Neural progenitor cell (in vitro differentiated cells): ENCODE measurements at regions not wholly inside any gene's neighbourhood (a gene's known extent, or its start where the extent isn't known, plus 50 kb on each side); places are given as distances from the start of the nearest gene placed in this dataset.

Experiments used
- DNase-seq: peaks from one replicate; pipeline ENCODE4 v3.0.0-alpha.2; 2016; ENCODE audit warnings: low spot score
- H2AFZ ChIP-seq: fragments of 200-600 bp; sonication (generic); replicated peaks from 2 replicates; pipeline ENCODE4 v1.6.1; 2016; ENCODE audit warnings: antibody characterized with exemption
- H3F3A ChIP-seq: fragments of 200-600 bp; sonication (generic); 2 replicates; pipeline ENCODE4 v1.6.1; 2016; ENCODE audit warnings: antibody characterized with exemption, low read depth
- H3K27ac ChIP-seq: fragments of 200-600 bp; sonication (generic); 2 replicates; pipeline ENCODE4 v1.5.1; 2016; ENCODE audit warnings: mild to moderate bottlenecking
- H3K27me3 ChIP-seq: fragments of 200-600 bp; sonication (generic); 2 replicates; pipeline ENCODE4 v1.6.1; 2016; ENCODE audit warnings: mild to moderate bottlenecking, moderate library complexity
- H3K36me3 ChIP-seq: fragments of 200-600 bp; sonication (generic); 2 replicates; pipeline ENCODE4 v1.5.1; 2016
- H3K4me1 ChIP-seq: fragments of 200-600 bp; sonication (generic); 2 replicates; pipeline ENCODE4 v1.6.1; 2016; ENCODE audit warnings: mixed run types
- H3K4me2 ChIP-seq: fragments of 200-600 bp; sonication (generic); 2 replicates; pipeline ENCODE4 v1.6.1; 2016
- H3K4me3 ChIP-seq: fragments of 200-600 bp; sonication (generic); 2 replicates; pipeline ENCODE4 v1.5.1; 2016
- H3K79me2 ChIP-seq: fragments of 200-600 bp; sonication (generic); 2 replicates; pipeline ENCODE4 v1.6.1; 2016; ENCODE audit warnings: low read depth
- H3K9ac ChIP-seq: fragments of 200-600 bp; sonication (generic); 2 replicates; pipeline ENCODE4 v1.6.1; 2016
- H3K9me3 ChIP-seq: fragments of 200-600 bp; sonication (generic); 2 replicates; pipeline ENCODE4 v1.5.1; 2016; ENCODE audit warnings: low read depth
- H4K20me1 ChIP-seq: fragments of 200-600 bp; sonication (generic); 2 replicates; pipeline ENCODE4 v1.6.1; 2016; ENCODE audit warnings: low read depth
- H3K27ac Mint-ChIP-seq: 3 replicates; pipeline ENCODE4 v1.8.0; 2021; ENCODE audit warnings: mixed read lengths
- H3K27me3 Mint-ChIP-seq: 2 replicates; pipeline ENCODE4 v1.8.0; 2022; ENCODE audit warnings: low read depth, mild to moderate bottlenecking, inconsistent platforms, moderate library complexity, mixed read lengths; ENCODE audit not compliant: insufficient read depth
- H3K36me3 Mint-ChIP-seq: 3 replicates; pipeline ENCODE4 v1.8.0; 2021; ENCODE audit warnings: mixed read lengths
- H3K4me1 Mint-ChIP-seq: 3 replicates; pipeline ENCODE4 v1.8.0; 2021; ENCODE audit warnings: mixed read lengths
- H3K4me3 Mint-ChIP-seq: 3 replicates; pipeline ENCODE4 v1.8.0; 2021; ENCODE audit warnings: mild to moderate bottlenecking, moderate library complexity, mixed read lengths
- H3K9me3 Mint-ChIP-seq: 3 replicates; pipeline ENCODE4 v1.8.0; 2020; ENCODE audit warnings: mixed read lengths
- EZH2 ChIP-seq: fragments of 200-600 bp; sonication (generic); IDR thresholded peaks from 2 replicates; pipeline ENCODE4 v1.6.1; 2017; ENCODE audit warnings: antibody characterized with exemption, mild to moderate bottlenecking, moderate library complexity
- EZH2phosphoT487 ChIP-seq: fragments of 200-600 bp; sonication (generic); IDR thresholded peaks from 2 replicates; pipeline ENCODE4 v1.6.1; 2017; ENCODE audit warnings: antibody characterized with exemption
- TF ChIP-seq, protein P1 (sequence below): fragments of 200-600 bp; sonication (generic); IDR thresholded peaks from 2 replicates; pipeline ENCODE4 v1.5.1; 2017; ENCODE audit warnings: antibody characterized with exemption, mild to moderate bottlenecking

DNA sequence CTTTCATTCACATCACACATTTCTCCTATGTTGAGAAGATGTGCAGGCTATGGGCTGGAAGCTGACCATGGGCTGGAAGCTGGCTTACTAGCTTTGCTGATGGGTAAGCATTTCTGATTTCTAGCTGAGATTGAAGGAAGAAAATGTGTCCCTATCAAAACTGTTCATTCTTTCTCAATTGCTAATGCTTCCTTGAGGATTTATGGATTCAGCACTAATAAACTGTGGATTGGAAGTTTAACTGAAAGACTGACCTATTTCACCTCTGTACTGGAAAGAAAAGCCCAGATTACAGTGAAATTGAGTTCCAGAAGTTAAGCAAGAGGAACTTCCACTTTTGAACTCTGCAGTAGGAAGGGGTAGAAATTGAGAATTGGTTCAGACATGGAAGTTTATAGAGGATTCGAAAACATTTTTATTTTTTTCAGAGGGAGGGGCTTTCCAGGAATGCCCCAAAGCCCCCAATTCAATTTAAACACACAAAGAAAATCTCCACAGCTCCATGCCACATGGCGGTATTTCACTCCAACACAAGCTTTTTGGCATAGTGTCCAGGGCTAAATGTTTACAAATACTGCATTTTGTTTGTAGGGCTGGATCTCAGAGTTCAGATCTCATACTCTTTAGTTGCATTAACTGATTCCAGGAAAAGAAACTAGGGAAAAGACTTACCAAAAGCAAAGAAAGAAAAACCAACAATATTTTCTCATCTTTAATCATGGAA, 61.2 kb upstream of the ARGLU1 start:
- H3K4me3 Mint-ChIP-seq: no peak overlapping the region
- peaks cover 37% of the 10 kb centered on the region for H3K4me1 Mint-ChIP-seq
- H3K36me3 Mint-ChIP-seq: peaks cover 2% of the 10 kb centered on the region
- H3K9me3 Mint-ChIP-seq: peaks cover 11% of the 10 kb centered on the region
- Histone ChIP-seq H3K9me3 (no peaks in the 10 kb centered on the region), H3K9ac (no peak overlapping the region), H2AFZ (no peak overlapping the region), H3K27me3 (no peaks in the 10 kb centered on the region), H4K20me1 (no peaks in the 10 kb centered on the region), H3F3A (no peaks in the 10 kb centered on the region), H3K4me1 (peaks cover 9% of the 10 kb centered on the region), H3K36me3 (no peaks in the 10 kb centered on the region), H3K4me3 (no peak overlapping the region), H3K79me2 (no peaks in the 10 kb centered on the region), H3K4me2 (no peak overlapping the region), H3K27ac (no peak overlapping the region)
- DNase-seq: no peak
- TF ChIP-seq, protein P1, sequence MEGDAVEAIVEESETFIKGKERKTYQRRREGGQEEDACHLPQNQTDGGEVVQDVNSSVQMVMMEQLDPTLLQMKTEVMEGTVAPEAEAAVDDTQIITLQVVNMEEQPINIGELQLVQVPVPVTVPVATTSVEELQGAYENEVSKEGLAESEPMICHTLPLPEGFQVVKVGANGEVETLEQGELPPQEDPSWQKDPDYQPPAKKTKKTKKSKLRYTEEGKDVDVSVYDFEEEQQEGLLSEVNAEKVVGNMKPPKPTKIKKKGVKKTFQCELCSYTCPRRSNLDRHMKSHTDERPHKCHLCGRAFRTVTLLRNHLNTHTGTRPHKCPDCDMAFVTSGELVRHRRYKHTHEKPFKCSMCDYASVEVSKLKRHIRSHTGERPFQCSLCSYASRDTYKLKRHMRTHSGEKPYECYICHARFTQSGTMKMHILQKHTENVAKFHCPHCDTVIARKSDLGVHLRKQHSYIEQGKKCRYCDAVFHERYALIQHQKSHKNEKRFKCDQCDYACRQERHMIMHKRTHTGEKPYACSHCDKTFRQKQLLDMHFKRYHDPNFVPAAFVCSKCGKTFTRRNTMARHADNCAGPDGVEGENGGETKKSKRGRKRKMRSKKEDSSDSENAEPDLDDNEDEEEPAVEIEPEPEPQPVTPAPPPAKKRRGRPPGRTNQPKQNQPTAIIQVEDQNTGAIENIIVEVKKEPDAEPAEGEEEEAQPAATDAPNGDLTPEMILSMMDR: no peak
- TF ChIP-seq EZH2phosphoT487 (no peak), EZH2 (no peak)
- H3K27me3 Mint-ChIP-seq: peaks cover 12% of the 10 kb centered on the region
- no peak overlapping the region for H3K27ac Mint-ChIP-seq

DNA sequence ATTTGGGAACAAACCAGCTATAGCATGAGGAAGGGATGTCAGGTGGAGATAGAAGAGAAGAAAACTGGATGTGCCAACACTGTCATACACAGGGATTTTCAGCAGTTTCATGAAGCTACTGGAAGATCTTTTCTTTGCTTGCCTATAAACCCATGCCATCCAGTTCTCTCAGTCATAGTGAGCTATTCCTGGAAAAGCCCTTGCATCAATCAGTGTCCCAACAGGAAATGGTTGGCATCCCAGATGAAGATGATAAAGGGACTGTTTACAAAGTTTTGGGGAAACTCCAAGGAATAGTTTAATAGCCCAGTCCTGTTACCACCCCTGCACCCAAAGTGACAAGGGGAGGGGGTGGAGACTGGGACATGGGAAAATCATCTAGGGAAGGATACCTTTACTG, 58.5 kb upstream of the ARGLU1 start:
- Histone ChIP-seq H3K79me2 (no peaks in the 10 kb centered on the region), H3K4me2 (no peak overlapping the region), H3K9me3 (no peaks in the 10 kb centered on the region), H3F3A (no peaks in the 10 kb centered on the region), H4K20me1 (no peaks in the 10 kb centered on the region), H3K27ac (no peak overlapping the region), H3K27me3 (no peaks in the 10 kb centered on the region), H3K4me1 (peaks cover 28% of the 10 kb centered on the region), H3K4me3 (no peak overlapping the region), H3K36me3 (no peaks in the 10 kb centered on the region), H2AFZ (no peak overlapping the region), H3K9ac (no peak overlapping the region)
- no peak overlapping the region for H3K27ac Mint-ChIP-seq
- H3K9me3 Mint-ChIP-seq: peaks cover 7% of the 10 kb centered on the region
- TF ChIP-seq, protein P1: no peak
- TF ChIP-seq EZH2: no peak
- no peak for TF ChIP-seq EZH2phosphoT487
- peaks cover 2% of the 10 kb centered on the region for H3K36me3 Mint-ChIP-seq
- H3K27me3 Mint-ChIP-seq: no peaks in the 10 kb centered on the region
- DNase-seq: no peak
- H3K4me3 Mint-ChIP-seq: no peak overlapping the region
- H3K4me1 Mint-ChIP-seq: peaks cover 14% of the 10 kb centered on the region

DNA sequence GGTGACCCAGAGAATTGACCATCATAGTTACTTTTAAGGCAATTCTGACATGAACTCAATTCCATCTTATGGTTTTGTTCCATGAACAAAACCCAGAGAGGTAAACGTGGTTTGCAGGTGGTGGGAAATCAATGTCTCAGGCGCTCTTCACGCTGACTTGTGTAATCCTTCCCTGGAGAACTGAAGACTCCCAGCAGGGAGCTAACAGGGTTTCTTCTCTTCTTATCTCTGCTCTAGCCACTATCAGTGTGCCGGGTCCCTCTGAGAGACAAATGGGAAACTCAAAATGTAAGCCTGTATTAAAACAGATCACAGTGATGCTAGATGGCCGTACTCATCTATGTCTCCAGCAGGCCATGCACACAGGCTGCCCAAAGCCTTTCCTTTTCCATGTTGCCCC, 57.6 kb upstream of the ARGLU1 start:
- Mint-ChIP-seq H3K4me3 (no peak overlapping the region), H3K9me3 (peaks cover 7% of the 10 kb centered on the region), H3K4me1 (peaks cover 10% of the 10 kb centered on the region), H3K36me3 (peaks cover 2% of the 10 kb centered on the region), H3K27ac (no peak overlapping the region), H3K27me3 (no peaks in the 10 kb centered on the region)
- H3K4me1 ChIP-seq: peaks cover 25% of the 10 kb centered on the region
- no peaks in the 10 kb centered on the region for H4K20me1 ChIP-seq
- DNase-seq: no peak
- no peak overlapping the region for H2AFZ ChIP-seq
- H3K4me2 ChIP-seq: no peak overlapping the region
- H3K79me2 ChIP-seq: no peaks in the 10 kb centered on the region
- no peak overlapping the region for H3K4me3 ChIP-seq
- TF ChIP-seq EZH2phosphoT487 (no peak), EZH2 (no peak)
- TF ChIP-seq, protein P1: no peak
- H3K9me3 ChIP-seq: no peaks in the 10 kb centered on the region
- H3F3A ChIP-seq: no peaks in the 10 kb centered on the region
- no peak overlapping the region for H3K27ac ChIP-seq
- no peak overlapping the region for H3K9ac ChIP-seq
- no peaks in the 10 kb centered on the region for H3K36me3 ChIP-seq
- H3K27me3 ChIP-seq: no peaks in the 10 kb centered on the region
